Fibroblast of villous mesenchyme (primary cell): ENCODE measurements at regions not wholly inside any gene's neighbourhood (a gene's known extent, or its start where the extent isn't known, plus 50 kb on each side); places are given as distances from the start of the nearest gene placed in this dataset.

Source experiments
- DNase-seq: peaks from one replicate; pipeline ENCODE4 v3.0.0-alpha.2; 2010; ENCODE audit warnings: low read depth
- H3K4me3 ChIP-seq: 2 replicates; pipeline ENCODE4 v1.5.1; 2011; ENCODE audit warnings: low read depth, mild to moderate bottlenecking, low read length
- CTCF ChIP-seq: IDR thresholded peaks from 2 replicates; pipeline ENCODE4 v1.5.1; 2012; ENCODE audit warnings: low read depth, mild to moderate bottlenecking, low read length; ENCODE audit not compliant: insufficient read depth

GRCh38 chr17:59451706-59452105, 113.7 kb upstream of the DHX40 start:
- no peak overlapping the region for H3K4me3 ChIP-seq
- peak; percentile 32 for DNase-seq
- no peak for TF ChIP-seq CTCF

- DNase-seq, result no peak
- TF ChIP-seq CTCF, result no peak
- H3K4me3 ChIP-seq, result no peak overlapping the region
Observed at GRCh38 chr17:59454633-59455105, 110.7 kb upstream of the DHX40 start.

- DNase-seq, result no peak
- TF ChIP-seq CTCF, result no peak
Observed at GRCh38 chr17:59456428-59456827, 109.0 kb upstream of the DHX40 start.

GRCh38 chr17:59456923-59457615, 108.3 kb upstream of the DHX40 start:
- TF ChIP-seq CTCF, result no peak
- no peak for DNase-seq
- H3K4me3 ChIP-seq, result no peak overlapping the region

More at GRCh38 chr17:59456428-59456827, 109.0 kb upstream of the DHX40 start:
- no peak overlapping the region for H3K4me3 ChIP-seq

- no peak for TF ChIP-seq CTCF
- H3K4me3 ChIP-seq, result no peak overlapping the region
- no peak for DNase-seq
Observed at GRCh38 chr17:59462385-59462784, 103.0 kb upstream of the DHX40 start.

GRCh38 chr17:59464246-59464645, 101.2 kb upstream of the DHX40 start:
- H3K4me3 ChIP-seq, result no peak overlapping the region
- no peak for DNase-seq
- TF ChIP-seq CTCF, result no peak

- H3K4me3 ChIP-seq, result no peak overlapping the region
- no peak for DNase-seq
- TF ChIP-seq CTCF, result no peak
Observed at GRCh38 chr17:59465949-59466307, 99.5 kb upstream of the DHX40 start.
